ENCODE measurements at regions not wholly inside any gene's neighbourhood (a gene's known extent, or its start where the extent isn't known, plus 50 kb on each side); places are given as distances from the start of the nearest gene placed in this dataset.

DNA sequence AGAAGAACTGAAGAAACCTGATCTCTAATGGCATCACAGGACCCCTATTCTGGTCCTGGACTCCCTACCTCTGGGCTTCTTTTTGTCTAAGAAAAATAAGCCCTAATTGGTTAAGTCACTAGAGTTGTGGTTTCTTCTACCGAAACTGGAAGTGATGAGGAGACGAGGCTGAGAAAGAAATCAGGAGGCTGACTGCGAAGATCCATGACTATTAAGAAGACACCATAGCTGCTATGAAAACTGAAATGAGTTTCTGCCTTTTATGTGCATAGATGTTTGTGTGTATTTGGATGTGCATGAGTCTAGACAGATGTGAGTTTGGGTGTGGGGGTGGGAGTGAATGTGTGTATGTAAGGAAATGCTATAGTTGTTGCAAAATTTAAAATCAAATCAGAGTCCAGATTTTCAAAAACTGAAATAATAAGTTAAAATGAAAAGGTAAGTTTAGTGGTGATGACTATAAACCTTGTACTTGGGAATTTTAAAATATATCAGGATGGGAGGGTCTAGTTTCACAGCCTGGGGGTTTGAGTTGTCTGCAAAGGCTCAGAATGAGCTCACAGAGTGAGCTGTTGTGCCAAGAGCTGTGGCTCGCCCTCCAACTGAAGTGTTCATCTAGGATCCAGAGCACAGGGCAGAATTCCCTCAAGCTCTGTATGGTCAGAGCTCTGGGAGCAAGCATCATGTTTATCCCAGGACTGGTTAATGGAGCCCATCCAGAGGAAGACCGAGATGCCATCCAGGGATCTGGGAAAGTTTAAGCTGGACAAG lies 94.9 kb downstream of the VCPKMT start:
- Histone ChIP-seq H2BK15ac (replicated peaks; ENCODE audit: low read depth) (no peak overlapping the region), H3K4me3 (ENCODE audit: low read length) (no peak overlapping the region), H3K4me2 (ENCODE audit: low read length) (no peak overlapping the region), H2BK5ac (ENCODE audit: low read length) (no peak overlapping the region), H3K18ac (ENCODE audit: low read length) (no peak overlapping the region), H2BK120ac (ENCODE audit: low read depth, low read length) (no peak overlapping the region), H3K4me1 (ENCODE audit: control insufficient read depth, low read depth, low read length) (no peaks in the 10 kb centered on the region), H3K23ac (ENCODE audit: low read length) (no peak overlapping the region), H3K27me3 (ENCODE audit: insufficient read depth, low read length, poor library complexity) (no peaks in the 10 kb centered on the region), H4K5ac (ENCODE audit: low read length) (no peak overlapping the region), H3K9ac (ENCODE audit: low read length) (no peak overlapping the region), H3K79me1 (ENCODE audit: low read length) (no peaks in the 10 kb centered on the region), H2AK5ac (ENCODE audit: low read length) (no peak overlapping the region), H3K79me2 (ENCODE audit: control insufficient read depth, insufficient read depth, low read length) (no peaks in the 10 kb centered on the region), H3K36me3 (ENCODE audit: control insufficient read depth, insufficient read depth, low read length) (no peaks in the 10 kb centered on the region), H4K8ac (ENCODE audit: low read depth, low read length) (no peak overlapping the region), H3K56ac (ENCODE audit: low read length) (no peak overlapping the region), H3K27ac (ENCODE audit: low read depth, low read length) (no peak overlapping the region), H3K4ac (ENCODE audit: low read depth, low read length) (no peak overlapping the region)
- WGBS (ENCODE audit: extremely low coverage, insufficient coverage, low lambda C conversion rate) = no CpG with 5 or more reads among the region's 5 CpGs
- DNase-seq = no peak

DNA sequence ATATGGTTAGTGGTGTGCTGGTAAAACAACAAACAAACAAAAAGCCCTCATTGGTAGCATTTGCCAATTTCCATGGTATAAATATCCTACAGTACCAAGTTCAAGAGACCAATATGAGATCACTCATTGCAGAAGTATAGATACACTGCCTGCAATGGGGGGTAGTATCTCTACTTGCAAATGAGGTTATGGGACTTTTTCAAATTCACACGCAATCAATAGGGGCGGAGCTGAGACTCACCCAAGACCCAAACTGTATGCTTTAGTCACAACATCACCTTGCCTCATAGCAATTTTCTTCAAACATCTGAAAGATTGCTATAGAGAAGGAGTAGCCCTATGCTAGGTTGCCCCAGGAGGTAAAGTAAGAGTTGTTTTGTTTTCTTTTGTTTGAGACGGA lies 93.7 kb downstream of the VCPKMT start:
- Histone ChIP-seq H2BK5ac (ENCODE audit: low read length) (no peak overlapping the region), H3K36me3 (ENCODE audit: control insufficient read depth, insufficient read depth, low read length) (no peaks in the 10 kb centered on the region), H3K23ac (ENCODE audit: low read length) (no peak overlapping the region), H4K8ac (ENCODE audit: low read depth, low read length) (no peak overlapping the region), H3K56ac (ENCODE audit: low read length) (no peak overlapping the region), H3K4me1 (ENCODE audit: control insufficient read depth, low read depth, low read length) (no peaks in the 10 kb centered on the region), H3K27me3 (ENCODE audit: insufficient read depth, low read length, poor library complexity) (no peaks in the 10 kb centered on the region), H4K5ac (ENCODE audit: low read length) (no peak overlapping the region), H2BK15ac (replicated peaks; ENCODE audit: low read depth) (no peak overlapping the region), H2AK5ac (ENCODE audit: low read length) (no peak overlapping the region), H3K79me1 (ENCODE audit: low read length) (no peaks in the 10 kb centered on the region), H3K79me2 (ENCODE audit: control insufficient read depth, insufficient read depth, low read length) (no peaks in the 10 kb centered on the region), H3K9ac (ENCODE audit: low read length) (no peak overlapping the region), H3K4ac (ENCODE audit: low read depth, low read length) (no peak overlapping the region), H2BK120ac (ENCODE audit: low read depth, low read length) (no peak overlapping the region), H3K27ac (ENCODE audit: low read depth, low read length) (no peak overlapping the region), H3K18ac (ENCODE audit: low read length) (no peak overlapping the region), H3K4me2 (ENCODE audit: low read length) (no peak overlapping the region), H3K4me3 (ENCODE audit: low read length) (no peak overlapping the region)
- no CpG with 5 or more reads among the region's 3 CpGs for WGBS (ENCODE audit: extremely low coverage, insufficient coverage, low lambda C conversion rate)
- DNase-seq = no peak

DNA sequence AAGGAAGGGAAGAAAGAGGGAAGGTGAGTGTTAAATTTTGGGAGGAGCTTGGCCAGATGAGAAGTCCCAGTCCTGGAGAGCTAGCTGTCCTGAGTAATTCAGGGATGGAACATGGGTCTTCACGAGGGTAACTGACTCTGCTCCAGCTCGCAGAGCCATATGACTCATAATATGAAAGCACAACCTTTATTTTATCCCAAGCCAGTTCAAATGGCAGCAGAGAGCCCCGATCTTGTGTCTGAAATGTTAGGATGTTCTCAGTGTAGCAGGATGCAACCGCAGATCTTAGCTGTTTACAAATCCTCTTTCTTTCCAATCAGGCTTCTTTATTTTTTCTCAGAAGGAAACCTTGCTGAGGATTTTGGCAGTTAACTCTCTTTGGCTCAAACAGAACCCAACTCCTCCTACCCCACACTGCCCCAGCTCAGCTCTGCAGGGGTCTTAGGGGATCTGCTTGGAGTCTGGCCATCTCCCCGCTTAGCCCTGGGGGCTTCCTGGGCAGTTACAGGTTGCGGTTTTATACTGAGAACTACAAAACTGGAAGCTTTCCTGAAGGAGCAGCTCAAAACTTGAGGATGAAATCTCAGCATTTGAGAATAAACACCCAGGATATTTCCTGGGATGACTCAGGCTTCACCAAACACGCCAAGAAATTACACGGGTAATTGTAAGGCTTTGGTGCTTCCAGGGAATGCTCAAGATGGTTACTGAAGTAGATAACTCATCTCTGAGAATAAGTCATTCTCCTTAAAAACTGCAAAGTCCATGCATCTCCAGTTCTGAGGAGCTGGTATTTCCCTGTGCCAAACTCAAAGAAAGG lies 92.5 kb downstream of the VCPKMT start:
- H2BK5ac ChIP-seq (ENCODE audit: low read length) = no peak overlapping the region
- DNase-seq = no peak
- H3K79me2 ChIP-seq (ENCODE audit: control insufficient read depth, insufficient read depth, low read length) = no peaks in the 10 kb centered on the region
- no peak overlapping the region for H2BK120ac ChIP-seq (ENCODE audit: low read depth, low read length)
- no peak overlapping the region for H3K4me2 ChIP-seq (ENCODE audit: low read length)
- no peaks in the 10 kb centered on the region for H3K36me3 ChIP-seq (ENCODE audit: control insufficient read depth, insufficient read depth, low read length)
- no peak overlapping the region for H3K56ac ChIP-seq (ENCODE audit: low read length)
- no peak overlapping the region for H3K4ac ChIP-seq (ENCODE audit: low read depth, low read length)
- no peak overlapping the region for H3K27ac ChIP-seq (ENCODE audit: low read depth, low read length)
- H2BK15ac ChIP-seq (replicated peaks; ENCODE audit: low read depth) = no peak overlapping the region
- H3K79me1 ChIP-seq (ENCODE audit: low read length) = no peaks in the 10 kb centered on the region
- H4K8ac ChIP-seq (ENCODE audit: low read depth, low read length) = no peak overlapping the region
- no peak overlapping the region for H4K5ac ChIP-seq (ENCODE audit: low read length)
- H3K4me1 ChIP-seq (ENCODE audit: control insufficient read depth, low read depth, low read length) = no peaks in the 10 kb centered on the region
- H3K9ac ChIP-seq (ENCODE audit: low read length) = no peak overlapping the region
- H3K18ac ChIP-seq (ENCODE audit: low read length) = no peak overlapping the region
- WGBS (ENCODE audit: extremely low coverage, insufficient coverage, low lambda C conversion rate) = no CpG with 5 or more reads among the region's 8 CpGs
- H2AK5ac ChIP-seq (ENCODE audit: low read length) = no peak overlapping the region
- no peaks in the 10 kb centered on the region for H3K27me3 ChIP-seq (ENCODE audit: insufficient read depth, low read length, poor library complexity)
- H3K23ac ChIP-seq (ENCODE audit: low read length) = no peak overlapping the region
- no peak overlapping the region for H3K4me3 ChIP-seq (ENCODE audit: low read length)

DNA sequence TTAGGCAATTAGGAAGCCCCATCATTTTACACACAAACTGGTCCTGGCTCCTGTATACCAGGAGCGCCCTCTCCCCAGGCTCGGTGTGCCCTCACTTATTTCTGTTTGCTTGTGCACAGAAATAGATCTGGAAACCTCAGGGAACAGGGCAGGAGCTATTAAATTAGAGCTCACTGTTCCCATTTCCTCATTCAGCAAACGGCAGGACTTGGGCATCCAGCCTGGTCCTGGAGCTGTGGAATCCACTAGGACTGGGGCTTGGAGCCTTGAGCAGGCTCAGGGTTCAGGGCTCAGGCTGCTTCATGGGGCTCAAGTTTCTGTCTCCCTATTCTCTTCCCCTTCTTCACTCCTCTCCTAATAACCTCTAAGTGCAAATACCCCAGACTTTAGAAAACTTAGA lies 91.3 kb downstream of the VCPKMT start:
- Histone ChIP-seq H3K18ac (ENCODE audit: low read length) (no peak overlapping the region), H3K27me3 (ENCODE audit: insufficient read depth, low read length, poor library complexity) (no peaks in the 10 kb centered on the region), H3K4me1 (ENCODE audit: control insufficient read depth, low read depth, low read length) (no peaks in the 10 kb centered on the region), H3K23ac (ENCODE audit: low read length) (no peak overlapping the region), H2BK120ac (ENCODE audit: low read depth, low read length) (no peak overlapping the region), H3K79me1 (ENCODE audit: low read length) (no peaks in the 10 kb centered on the region), H3K9ac (ENCODE audit: low read length) (no peak overlapping the region), H2AK5ac (ENCODE audit: low read length) (no peak overlapping the region), H3K36me3 (ENCODE audit: control insufficient read depth, insufficient read depth, low read length) (no peaks in the 10 kb centered on the region), H4K8ac (ENCODE audit: low read depth, low read length) (no peak overlapping the region), H4K5ac (ENCODE audit: low read length) (no peak overlapping the region), H3K4ac (ENCODE audit: low read depth, low read length) (no peak overlapping the region), H2BK15ac (replicated peaks; ENCODE audit: low read depth) (no peak overlapping the region), H3K56ac (ENCODE audit: low read length) (no peak overlapping the region), H3K27ac (ENCODE audit: low read depth, low read length) (no peak overlapping the region), H3K4me2 (ENCODE audit: low read length) (no peak overlapping the region), H3K4me3 (ENCODE audit: low read length) (no peak overlapping the region), H3K79me2 (ENCODE audit: control insufficient read depth, insufficient read depth, low read length) (no peaks in the 10 kb centered on the region), H2BK5ac (ENCODE audit: low read length) (no peak overlapping the region)
- WGBS (ENCODE audit: extremely low coverage, insufficient coverage, low lambda C conversion rate) = no CpG with 5 or more reads among the region's 3 CpGs
- no peak for DNase-seq

DNA sequence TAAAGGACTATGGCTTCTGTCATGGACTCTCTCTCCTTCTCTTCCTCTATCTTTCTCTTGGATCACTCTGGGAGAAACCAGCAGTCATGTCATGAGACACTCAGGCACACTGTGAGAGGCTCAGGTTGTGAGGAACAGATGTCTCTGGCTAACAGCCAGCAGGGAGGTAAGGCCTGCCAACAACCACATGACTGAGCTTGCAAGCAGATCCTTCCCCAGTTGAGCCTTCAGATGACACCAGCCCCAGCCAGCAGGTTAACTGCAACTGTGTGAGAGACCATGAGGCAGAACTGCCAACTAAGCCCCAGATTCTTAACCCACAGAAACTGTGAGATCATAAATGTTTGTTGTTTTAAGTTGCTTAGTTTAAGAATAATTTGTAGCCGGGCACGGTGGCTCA lies 90.6 kb downstream of the VCPKMT start:
- no CpG with 5 or more reads among the region's 2 CpGs for WGBS (ENCODE audit: extremely low coverage, insufficient coverage, low lambda C conversion rate)
- Histone ChIP-seq H3K27ac (ENCODE audit: low read depth, low read length) (no peak overlapping the region), H2AK5ac (ENCODE audit: low read length) (no peak overlapping the region), H2BK120ac (ENCODE audit: low read depth, low read length) (no peak overlapping the region), H3K4me1 (ENCODE audit: control insufficient read depth, low read depth, low read length) (no peaks in the 10 kb centered on the region), H4K8ac (ENCODE audit: low read depth, low read length) (no peak overlapping the region), H3K56ac (ENCODE audit: low read length) (no peak overlapping the region), H3K27me3 (ENCODE audit: insufficient read depth, low read length, poor library complexity) (no peaks in the 10 kb centered on the region), H3K23ac (ENCODE audit: low read length) (no peak overlapping the region), H3K36me3 (ENCODE audit: control insufficient read depth, insufficient read depth, low read length) (no peaks in the 10 kb centered on the region), H3K79me1 (ENCODE audit: low read length) (no peaks in the 10 kb centered on the region), H2BK5ac (ENCODE audit: low read length) (no peak overlapping the region), H3K18ac (ENCODE audit: low read length) (no peak overlapping the region), H4K5ac (ENCODE audit: low read length) (no peak overlapping the region), H3K9ac (ENCODE audit: low read length) (no peak overlapping the region), H3K79me2 (ENCODE audit: control insufficient read depth, insufficient read depth, low read length) (no peaks in the 10 kb centered on the region), H3K4me2 (ENCODE audit: low read length) (no peak overlapping the region), H3K4ac (ENCODE audit: low read depth, low read length) (no peak overlapping the region), H3K4me3 (ENCODE audit: low read length) (no peak overlapping the region), H2BK15ac (replicated peaks; ENCODE audit: low read depth) (no peak overlapping the region)
- no peak for DNase-seq
